Gastrocnemius medialis (tissue), 4 donors: ENCODE measurements at regions not wholly inside any gene's neighbourhood (a gene's known extent, or its start where the extent isn't known, plus 50 kb on each side); places are given as distances from the start of the nearest gene placed in this dataset.

ENCODE experiments used
- ATAC-seq, 2 donors: fragments of 150-250 bp; one replicate each; pipeline ENCODE4 v1.9.1; 2016
- DNase-seq, 2 donors: peaks; one replicate each; pipeline ENCODE4 v3.0.0-alpha.2; 2019
- H3K27ac ChIP-seq, 4 donors: fragments of 200-600 bp; sonication (generic); 1 replicate in 1 of 4; 2 replicates in 3 of 4; pipeline ENCODE4 v1.5.1; 2016 to 2018; ENCODE audit warnings: mild to moderate bottlenecking in 2 of 4, moderate library complexity in 1 of 4
- H3K27me3 ChIP-seq, 3 donors: fragments of 200-600 bp; sonication (generic) in 2 of 3; 1 replicate in 1 of 3; 2 replicates in 2 of 3; pipeline versions ENCODE4 v1.5.1 to v1.6.0; 2016 to 2019; ENCODE audit warnings: mild to moderate bottlenecking in 1 of 3, moderate library complexity in 1 of 3
- H3K36me3 ChIP-seq, 2 donors: fragments of 200-600 bp; sonication (generic) in 1 of 2; one replicate each; pipeline ENCODE4 v1.5.1; 2017 to 2018
- H3K4me1 ChIP-seq, 2 donors: fragments of 200-600 bp; sonication (generic) in 1 of 2; one replicate each; pipeline ENCODE4 v1.5.1; 2016 to 2017; ENCODE audit warnings: mild to moderate bottlenecking in 2 of 2
- H3K4me3 ChIP-seq, 4 donors: fragments of 200-600 bp; sonication (generic) in 3 of 4; 1 replicate in 1 of 4; 2 replicates in 3 of 4; pipeline ENCODE4 v1.5.1; 2016 to 2019; ENCODE audit warnings: mild to moderate bottlenecking in 2 of 4
- H3K9me3 ChIP-seq, 3 donors: fragments of 200-600 bp; sonication (generic) in 2 of 3; 1 replicate in 1 of 3; 2 replicates in 2 of 3; pipeline ENCODE4 v1.5.1; 2016 to 2019
- POLR2A ChIP-seq, 2 donors: fragments of 450-650 bp; IDR thresholded peaks; one replicate each; pipeline ENCODE4 v1.6.1; 2017; ENCODE audit warnings: antibody characterized with exemption in 2 of 2, mild to moderate bottlenecking in 2 of 2, moderate library complexity in 2 of 2
- in situ Hi-C, 4 donors: fragments of 200-750 bp; cut with MboI; loops; one replicate each; pipeline versions ENCODE4 v1.15.0 to v1.8.0; 2017; ENCODE audit warnings: low sequenced_read_pairs in 4 of 4
- intact Hi-C: fragments of 100-400 bp; cut with DNase I; formaldehyde crosslinking; loops from one replicate; pipeline ENCODE4 v1.15.1; 2023; ENCODE audit warnings: low total_unique reads
- TF ChIP-seq, protein P1 (sequence below), 5 experiments: fragments of 450-650 bp in 3 of 5; fragments of 200-600 bp in 2 of 5; sonication (generic) in 2 of 5; IDR thresholded peaks in 4 of 5; conservative IDR thresholded peaks in 1 of 5; 1 replicate in 4 of 5; 2 replicates in 1 of 5; pipeline ENCODE4 v1.5.1; 2016 to 2019; ENCODE audit warnings: antibody characterized with exemption in 5 of 5, mild to moderate bottlenecking in 3 of 5, moderate library complexity in 3 of 5

DNA sequence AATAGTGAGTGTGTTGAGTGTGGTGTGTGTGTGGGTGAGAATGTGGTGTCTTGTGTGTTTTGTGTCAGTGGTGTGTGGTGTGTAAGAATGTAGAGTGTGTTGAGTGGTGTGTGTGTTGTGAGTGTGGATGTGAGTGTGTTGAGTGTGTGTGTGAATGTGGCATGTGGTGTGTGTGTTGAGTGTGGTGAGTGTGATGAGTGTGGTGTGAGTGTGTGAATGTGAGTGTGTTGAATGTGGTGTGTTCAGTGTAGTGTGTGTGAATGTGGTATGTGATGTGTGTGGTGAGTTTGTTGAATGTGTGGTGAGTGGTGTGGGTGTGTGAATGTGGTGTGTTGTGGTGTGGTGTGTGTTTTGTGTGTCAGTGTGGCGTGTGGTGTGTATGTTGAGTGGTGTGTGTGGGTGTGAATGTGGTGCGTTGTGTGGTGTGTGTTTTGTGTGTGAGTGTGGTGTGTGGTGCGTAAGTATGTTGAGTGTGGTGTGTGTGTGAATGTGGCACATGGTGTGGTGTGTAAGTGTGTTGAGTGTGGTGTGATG is 60.8 kb upstream of the SORCS2 start:
- Histone ChIP-seq H3K27ac (no peak overlapping the region), H3K36me3 (no peaks in the 10 kb centered on the region), H3K4me1 (no peaks in the 10 kb centered on the region), H3K4me3 (no peak overlapping the region), H3K9me3 (no peaks in the 10 kb centered on the region), H3K27me3 (no peaks in the 10 kb centered on the region)
- TF ChIP-seq, protein P1, sequence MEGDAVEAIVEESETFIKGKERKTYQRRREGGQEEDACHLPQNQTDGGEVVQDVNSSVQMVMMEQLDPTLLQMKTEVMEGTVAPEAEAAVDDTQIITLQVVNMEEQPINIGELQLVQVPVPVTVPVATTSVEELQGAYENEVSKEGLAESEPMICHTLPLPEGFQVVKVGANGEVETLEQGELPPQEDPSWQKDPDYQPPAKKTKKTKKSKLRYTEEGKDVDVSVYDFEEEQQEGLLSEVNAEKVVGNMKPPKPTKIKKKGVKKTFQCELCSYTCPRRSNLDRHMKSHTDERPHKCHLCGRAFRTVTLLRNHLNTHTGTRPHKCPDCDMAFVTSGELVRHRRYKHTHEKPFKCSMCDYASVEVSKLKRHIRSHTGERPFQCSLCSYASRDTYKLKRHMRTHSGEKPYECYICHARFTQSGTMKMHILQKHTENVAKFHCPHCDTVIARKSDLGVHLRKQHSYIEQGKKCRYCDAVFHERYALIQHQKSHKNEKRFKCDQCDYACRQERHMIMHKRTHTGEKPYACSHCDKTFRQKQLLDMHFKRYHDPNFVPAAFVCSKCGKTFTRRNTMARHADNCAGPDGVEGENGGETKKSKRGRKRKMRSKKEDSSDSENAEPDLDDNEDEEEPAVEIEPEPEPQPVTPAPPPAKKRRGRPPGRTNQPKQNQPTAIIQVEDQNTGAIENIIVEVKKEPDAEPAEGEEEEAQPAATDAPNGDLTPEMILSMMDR (IDR thresholded peaks at IDR 0.05 in 4 of 5, conservative IDR thresholded peaks at IDR 0.05 in 1 of 5): no peak
- TF ChIP-seq POLR2A (IDR thresholded peaks at IDR 0.05): no peak
- in situ Hi-C loops (no loop called here), intact Hi-C loops (no loop called here)
- DNase-seq (no peak), ATAC-seq (no peak)

DNA sequence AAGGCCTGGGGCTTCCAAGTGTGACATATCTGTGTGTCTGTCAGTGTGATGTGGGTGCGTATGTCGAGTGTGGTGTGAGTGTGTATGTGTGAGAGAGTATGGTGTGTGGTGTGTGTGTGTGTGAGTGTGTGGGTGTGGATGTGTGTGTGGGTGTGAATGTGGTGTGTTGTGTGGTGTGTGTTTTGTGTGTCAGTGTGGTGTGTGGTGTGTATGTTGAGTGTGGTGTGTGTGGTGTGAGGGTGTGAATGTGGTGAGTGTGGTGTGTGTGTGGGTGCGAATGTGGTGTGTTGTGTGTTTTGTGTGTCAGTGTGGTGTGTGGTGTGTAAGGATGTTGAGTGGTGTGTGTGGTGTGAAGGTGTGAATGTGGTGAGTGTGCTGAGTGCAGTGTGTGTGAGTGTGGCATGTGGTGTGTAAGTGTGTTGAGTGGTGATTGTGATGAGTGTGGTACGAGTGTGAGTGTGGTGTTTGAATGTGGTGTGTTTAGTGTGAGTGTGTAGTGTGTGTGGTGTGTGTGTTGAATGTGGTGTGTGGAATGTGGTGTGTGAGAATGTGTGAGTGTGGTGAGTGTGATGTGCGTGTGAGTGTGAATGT is 61.6 kb upstream of the SORCS2 start:
- TF ChIP-seq POLR2A (IDR thresholded peaks at IDR 0.05): no peak
- TF ChIP-seq, protein P1 (IDR thresholded peaks at IDR 0.05 in 4 of 5, conservative IDR thresholded peaks at IDR 0.05 in 1 of 5): no peak
- H3K9me3 ChIP-seq: no peaks in the 10 kb centered on the region
- DNase-seq (no peak), ATAC-seq (no peak)
- H3K4me3 ChIP-seq: no peak overlapping the region
- no peaks in the 10 kb centered on the region for H3K4me1 ChIP-seq
- in situ Hi-C loops (no loop called here), intact Hi-C loops (no loop called here)
- no peaks in the 10 kb centered on the region for H3K36me3 ChIP-seq
- no peak overlapping the region for H3K27ac ChIP-seq
- H3K27me3 ChIP-seq: no peaks in the 10 kb centered on the region

DNA sequence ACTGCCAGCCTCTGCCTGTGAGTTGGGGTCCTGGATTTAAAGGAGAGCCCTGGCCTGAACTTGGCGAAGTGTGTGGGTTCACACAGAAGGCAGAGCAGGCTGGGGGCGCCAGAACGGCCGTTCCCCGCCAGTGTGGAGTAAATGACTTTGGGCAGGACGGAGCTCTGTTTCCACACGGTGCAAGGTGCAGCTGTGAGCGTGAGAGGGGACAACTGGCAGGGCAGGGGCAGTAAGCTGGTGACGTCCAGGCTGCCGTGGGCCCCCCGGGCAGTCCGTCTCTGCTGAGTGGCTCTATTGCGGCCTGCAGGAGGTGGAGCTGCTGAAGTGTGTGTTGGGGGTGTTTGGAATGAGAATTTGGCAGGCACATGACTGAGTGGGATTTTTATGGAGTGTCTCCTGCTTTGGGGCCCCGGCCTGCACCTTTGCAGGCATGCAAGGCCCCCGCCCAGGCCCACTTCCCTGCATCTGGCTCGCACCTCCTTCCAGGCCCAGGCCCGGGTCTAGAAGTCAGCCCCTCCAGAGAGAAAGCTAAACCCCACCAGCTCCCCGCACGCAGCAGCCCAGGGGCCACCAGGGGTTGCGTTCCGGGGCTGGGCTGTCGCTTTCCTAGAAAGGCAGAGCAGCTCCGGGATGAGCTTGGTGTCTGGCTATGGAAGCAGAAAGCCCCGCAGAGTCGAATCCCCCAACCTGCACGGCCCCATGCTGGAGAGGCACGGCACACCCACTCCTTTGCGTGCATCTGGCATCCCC is 62.2 kb upstream of the GRPEL1 start:
- peaks cover 3 to 5% of the 10 kb centered on the region in 2 donors for H3K4me1 ChIP-seq
- DNase-seq (no peak), ATAC-seq (no peak)
- H3K9me3 ChIP-seq: no peaks in the 10 kb centered on the region
- in situ Hi-C loops: no loop called here
- intact Hi-C loops: no loop called here
- H3K4me3 ChIP-seq: no peak overlapping the region
- no peak overlapping the region for H3K27ac ChIP-seq
- no peaks in the 10 kb centered on the region for H3K27me3 ChIP-seq
- no peaks in the 10 kb centered on the region for H3K36me3 ChIP-seq
- TF ChIP-seq POLR2A (IDR thresholded peaks at IDR 0.05): no peak

DNA sequence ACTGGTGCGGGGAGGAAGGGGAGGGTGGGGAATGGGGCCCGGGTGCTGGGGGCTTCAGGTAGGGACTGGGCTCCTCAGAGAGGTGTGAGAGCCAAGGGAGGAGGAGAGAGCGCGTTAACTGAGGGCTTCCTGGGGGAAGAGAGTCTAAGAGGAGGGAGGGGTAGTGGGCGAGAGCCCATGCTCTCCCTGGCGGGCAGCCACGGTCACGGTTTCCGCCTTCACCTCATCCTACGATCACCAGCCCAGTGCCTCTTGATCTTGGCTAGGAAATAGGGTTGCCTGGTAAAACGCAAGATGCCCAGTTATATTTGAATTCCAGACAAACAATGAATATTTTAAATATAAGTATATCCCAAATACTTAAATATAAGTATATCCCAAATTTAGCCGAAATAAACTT is 60.8 kb upstream of the GRPEL1 start:
- TF ChIP-seq POLR2A (IDR thresholded peaks at IDR 0.05): no peak
- TF ChIP-seq, protein P1 (IDR thresholded peaks at IDR 0.05 in 4 of 5, conservative IDR thresholded peaks at IDR 0.05 in 1 of 5): no peak
- ATAC-seq: no peak

DNA sequence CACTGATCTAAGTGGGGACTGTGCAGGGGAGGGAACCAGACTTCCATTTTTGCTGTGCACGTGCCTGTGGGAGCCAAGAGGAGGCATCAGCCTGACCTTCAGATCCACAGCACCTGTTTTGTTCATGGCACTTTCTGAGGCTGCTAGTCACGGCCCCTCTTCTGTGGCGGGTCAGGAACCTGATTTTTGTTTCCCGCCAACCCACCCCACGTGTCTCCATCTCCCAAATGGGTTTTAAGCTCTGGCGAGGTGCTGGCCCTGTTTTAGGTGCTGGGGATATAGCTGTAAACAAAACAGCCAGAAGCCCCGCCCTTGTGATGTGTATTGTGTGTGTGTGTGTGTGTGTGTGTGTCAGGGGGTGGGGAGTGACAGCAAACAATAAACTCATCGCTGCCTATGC is 60.4 kb upstream of the GRPEL1 start:
- H3K27ac ChIP-seq: no peak overlapping the region
- TF ChIP-seq, protein P1 (IDR thresholded peaks at IDR 0.05 in 4 of 5, conservative IDR thresholded peaks at IDR 0.05 in 1 of 5): no peak
- no peak for TF ChIP-seq POLR2A (IDR thresholded peaks at IDR 0.05)
- peaks cover 9% of the 10 kb centered on the region in 2 donors for H3K4me1 ChIP-seq
- intact Hi-C loops (no loop called here), in situ Hi-C loops (no loop called here)
- ATAC-seq (no peak), DNase-seq (no peak)
- H3K27me3 ChIP-seq: no peaks in the 10 kb centered on the region
- H3K36me3 ChIP-seq: no peaks in the 10 kb centered on the region
- no peaks in the 10 kb centered on the region for H3K9me3 ChIP-seq
- no peak overlapping the region for H3K4me3 ChIP-seq

More for the DNA sequence above, 60.8 kb upstream of the GRPEL1 start:
- intact Hi-C loops (no loop called here), in situ Hi-C loops (no loop called here)
- Histone ChIP-seq H3K36me3 (no peaks in the 10 kb centered on the region), H3K4me3 (no peak overlapping the region), H3K27ac (no peak overlapping the region), H3K4me1 (peaks cover 9% of the 10 kb centered on the region in 2 donors), H3K27me3 (no peaks in the 10 kb centered on the region), H3K9me3 (no peaks in the 10 kb centered on the region)
- DNase-seq: no peak
